WI38 (cell line): ENCODE measurements at regions not wholly inside any gene's neighbourhood (a gene's known extent, or its start where the extent isn't known, plus 50 kb on each side); places are given as distances from the start of the nearest gene placed in this dataset.
"Not testable (repeated sequence)": the region's sequence is repeated elsewhere in the genome, so short reads cannot be mapped to it uniquely, and the experiment has no call there.

Experiments
- H3K4me3 ChIP-seq: 2 replicates; pipeline ENCODE4 v1.5.1; 2011; ENCODE audit warnings: low read depth, mild to moderate bottlenecking, control low read depth, low read length
- TF ChIP-seq, protein P1 (sequence below): IDR thresholded peaks from 2 replicates; pipeline ENCODE4 v1.5.1; 2012; ENCODE audit warnings: low read depth, mild to moderate bottlenecking, control low read depth, low read length

DNA sequence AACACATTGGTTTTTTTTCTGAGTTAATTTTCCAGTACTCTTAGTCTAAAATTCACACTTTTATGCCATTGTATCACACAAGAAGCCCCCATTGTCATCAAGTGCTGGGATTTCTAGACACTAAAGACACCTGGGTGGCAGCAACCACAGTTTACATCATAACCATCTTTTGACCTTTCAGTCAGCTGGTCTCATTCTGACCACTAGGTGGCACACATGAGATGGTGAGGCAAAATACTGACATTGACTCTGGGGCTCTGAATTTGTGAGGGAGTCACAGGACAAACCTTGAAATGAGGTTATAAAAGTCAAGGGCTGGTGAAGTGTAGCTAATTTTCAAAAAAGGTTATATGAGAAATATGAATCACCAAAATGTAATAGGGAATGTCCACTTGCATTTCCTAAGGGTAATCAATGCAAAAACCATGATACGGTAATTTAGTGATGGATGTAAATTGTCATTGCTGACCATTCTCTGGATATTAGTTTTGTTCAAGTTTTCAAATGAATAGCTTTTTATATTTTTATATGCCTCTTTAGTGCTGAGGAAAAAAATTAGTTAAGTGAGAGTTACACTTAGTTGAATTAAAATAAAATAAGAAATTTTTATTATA is 229.4 kb downstream of the DMAC1 start:
- TF ChIP-seq, protein P1, sequence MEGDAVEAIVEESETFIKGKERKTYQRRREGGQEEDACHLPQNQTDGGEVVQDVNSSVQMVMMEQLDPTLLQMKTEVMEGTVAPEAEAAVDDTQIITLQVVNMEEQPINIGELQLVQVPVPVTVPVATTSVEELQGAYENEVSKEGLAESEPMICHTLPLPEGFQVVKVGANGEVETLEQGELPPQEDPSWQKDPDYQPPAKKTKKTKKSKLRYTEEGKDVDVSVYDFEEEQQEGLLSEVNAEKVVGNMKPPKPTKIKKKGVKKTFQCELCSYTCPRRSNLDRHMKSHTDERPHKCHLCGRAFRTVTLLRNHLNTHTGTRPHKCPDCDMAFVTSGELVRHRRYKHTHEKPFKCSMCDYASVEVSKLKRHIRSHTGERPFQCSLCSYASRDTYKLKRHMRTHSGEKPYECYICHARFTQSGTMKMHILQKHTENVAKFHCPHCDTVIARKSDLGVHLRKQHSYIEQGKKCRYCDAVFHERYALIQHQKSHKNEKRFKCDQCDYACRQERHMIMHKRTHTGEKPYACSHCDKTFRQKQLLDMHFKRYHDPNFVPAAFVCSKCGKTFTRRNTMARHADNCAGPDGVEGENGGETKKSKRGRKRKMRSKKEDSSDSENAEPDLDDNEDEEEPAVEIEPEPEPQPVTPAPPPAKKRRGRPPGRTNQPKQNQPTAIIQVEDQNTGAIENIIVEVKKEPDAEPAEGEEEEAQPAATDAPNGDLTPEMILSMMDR, result peak; percentile 26; the same call in 1 of the 2 replicates
- H3K4me3 ChIP-seq, result no peak overlapping the region

DNA sequence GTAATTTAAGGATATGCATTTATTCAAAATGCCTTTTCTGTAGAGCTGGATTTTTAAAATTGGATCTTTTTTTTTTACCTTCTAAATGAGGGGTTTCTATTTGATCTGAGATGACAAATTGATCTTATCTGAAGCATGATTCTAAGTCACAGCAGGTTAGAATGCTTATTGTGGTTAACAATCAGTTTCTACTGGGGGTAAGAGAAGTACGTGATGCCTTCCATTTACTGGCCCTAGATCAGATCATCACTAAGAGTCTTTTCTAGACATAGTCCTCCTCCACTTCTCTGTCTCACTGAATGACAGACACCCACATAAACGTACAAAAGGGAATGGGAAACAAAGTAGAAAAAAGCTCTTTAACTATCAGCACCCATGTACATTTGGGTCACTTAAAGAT is 231.9 kb downstream of the DMAC1 start:
- TF ChIP-seq, protein P1, result no peak
- no peak overlapping the region for H3K4me3 ChIP-seq

DNA sequence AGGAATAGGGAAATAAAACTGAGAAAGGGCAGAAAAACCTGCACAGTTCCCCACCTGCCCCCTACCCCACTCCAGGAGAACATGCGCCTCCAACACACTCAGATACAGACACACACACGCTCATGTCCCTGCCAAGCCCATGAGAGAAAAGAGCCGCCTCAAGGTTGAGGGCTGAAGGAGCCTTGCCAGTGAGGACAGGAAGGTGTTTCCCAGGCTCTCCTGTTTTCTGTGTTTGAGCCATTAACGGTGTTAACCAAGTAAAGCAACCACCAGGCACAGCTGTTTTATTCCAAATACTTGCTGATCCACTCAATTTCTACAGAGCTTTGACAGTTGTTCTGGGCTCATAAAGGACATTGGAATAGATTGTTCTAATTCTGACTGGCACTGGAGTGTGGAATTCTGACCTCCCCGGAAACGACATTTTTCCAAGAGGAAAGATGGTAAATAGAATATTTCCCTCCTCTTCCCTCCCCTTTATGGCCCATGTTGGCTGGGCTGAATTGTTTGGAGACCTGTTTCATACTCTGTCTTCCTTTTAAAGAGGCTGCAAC is 238.0 kb downstream of the DMAC1 start:
- no peak overlapping the region for H3K4me3 ChIP-seq
- TF ChIP-seq, protein P1, result no peak

DNA sequence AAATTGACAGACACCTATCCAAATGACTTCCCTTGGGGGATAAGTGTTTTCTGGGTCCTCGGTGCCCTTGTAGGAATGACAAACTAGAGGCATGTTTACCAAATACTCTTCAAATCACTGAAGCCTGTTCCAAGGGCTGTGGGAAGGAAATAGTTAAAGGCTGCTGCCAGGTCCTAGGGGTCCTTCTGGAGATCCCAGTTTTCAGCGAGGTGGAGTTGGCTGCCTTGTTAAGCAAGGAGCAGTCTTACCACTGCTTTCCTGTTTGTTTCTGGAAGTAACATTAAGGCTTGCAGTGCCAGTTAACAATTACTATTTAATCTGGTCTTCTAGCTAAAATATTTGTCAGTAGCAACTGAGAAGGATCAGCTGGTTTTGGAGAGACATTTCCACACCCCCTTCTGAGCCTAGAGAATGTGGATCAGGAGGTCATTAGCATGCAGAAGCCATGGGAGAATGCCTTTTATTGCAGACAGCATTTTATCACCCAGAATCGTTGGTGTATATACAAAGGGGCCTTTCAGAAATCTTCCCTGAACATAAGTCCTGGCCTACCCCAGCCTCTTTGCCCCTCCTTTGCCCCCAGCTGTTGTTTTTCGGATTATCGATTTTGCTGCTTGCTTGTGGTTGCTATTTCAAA is 238.8 kb downstream of the DMAC1 start:
- TF ChIP-seq, protein P1, result no peak
- no peak overlapping the region for H3K4me3 ChIP-seq

DNA sequence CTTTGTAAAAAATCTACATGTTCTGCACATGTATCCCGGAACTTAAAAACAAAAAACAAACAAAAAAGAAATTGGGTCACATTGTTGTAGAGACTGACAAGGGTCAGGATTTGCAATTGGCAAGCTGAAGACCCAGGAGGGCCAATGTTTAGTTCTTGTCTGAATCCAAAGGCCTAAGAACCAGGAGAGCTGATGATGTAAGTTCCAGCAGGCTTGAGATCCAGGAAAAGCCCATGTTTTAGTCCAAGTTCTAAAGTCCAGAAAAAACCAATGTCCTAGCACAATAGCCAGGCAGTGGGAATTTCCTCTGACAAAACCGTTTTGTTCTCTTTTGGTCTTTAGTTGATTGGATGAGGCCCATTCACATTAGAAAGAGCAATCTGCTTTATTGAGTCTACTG is 244.9 kb downstream of the DMAC1 start:
- no peak overlapping the region for H3K4me3 ChIP-seq
- TF ChIP-seq, protein P1, result no peak

DNA sequence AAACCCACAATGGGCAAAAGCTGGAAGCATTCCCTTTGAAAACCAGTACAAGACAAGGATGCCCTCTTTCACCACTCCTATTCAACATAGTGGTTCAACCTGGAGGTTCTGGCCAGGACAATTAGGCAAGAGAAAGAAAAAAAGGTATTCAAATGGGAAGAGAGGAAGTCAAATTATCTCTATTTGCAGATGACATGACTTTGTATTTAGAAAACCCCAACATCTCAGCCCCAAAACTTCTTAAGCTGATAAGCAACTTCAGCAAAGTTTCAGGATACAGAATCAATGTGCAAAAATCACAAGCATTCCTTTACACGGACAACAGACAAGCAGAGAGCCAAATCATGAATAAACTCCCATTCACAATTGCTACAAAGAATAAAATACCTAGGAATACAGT is 246.9 kb downstream of the DMAC1 start:
- H3K4me3 ChIP-seq, result not testable (repeated sequence)

DNA sequence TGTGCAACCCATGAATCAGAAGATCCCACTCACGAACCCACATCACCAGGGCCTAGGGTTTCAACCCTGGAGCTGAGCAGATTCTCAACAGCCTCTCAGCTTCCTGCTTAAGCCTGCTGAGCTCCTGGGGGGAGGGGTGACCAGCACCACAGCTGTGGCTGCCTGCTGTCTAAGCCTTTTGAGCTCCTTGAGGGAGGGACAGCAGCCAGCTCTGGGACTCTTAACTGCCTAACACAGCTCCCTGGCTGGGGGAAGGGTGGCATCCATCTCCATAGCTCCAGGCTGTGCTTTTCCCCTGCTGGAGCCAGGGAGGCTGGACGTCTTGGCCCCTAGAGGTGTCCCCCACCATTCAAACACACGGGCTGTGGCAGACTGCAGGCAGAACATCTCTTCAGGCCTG is 250.3 kb downstream of the DMAC1 start:
- TF ChIP-seq, protein P1, result no peak
- H3K4me3 ChIP-seq, result no peak overlapping the region

DNA sequence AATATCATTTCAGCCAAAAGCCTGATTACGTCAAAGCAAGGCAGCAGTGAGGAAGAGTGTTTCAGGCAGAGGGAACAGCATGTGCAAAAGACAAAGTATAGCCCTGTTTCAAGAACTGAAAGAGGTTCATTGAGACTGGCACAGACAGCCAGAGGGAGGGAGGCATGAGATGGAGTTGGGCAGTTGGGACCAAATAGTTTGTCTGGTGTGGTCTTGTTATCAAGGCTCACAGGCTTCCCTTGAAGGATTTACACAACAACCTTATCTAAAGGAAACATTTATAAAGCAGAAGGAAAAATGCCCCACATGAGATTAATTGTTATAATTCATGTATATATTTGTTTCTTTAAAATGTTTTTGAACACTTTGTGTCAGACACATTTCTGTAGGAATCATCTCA is 253.3 kb downstream of the DMAC1 start:
- TF ChIP-seq, protein P1, result no peak
- no peak overlapping the region for H3K4me3 ChIP-seq
